Neural cell (in vitro differentiated cells): ENCODE measurements at regions not wholly inside any gene's neighbourhood (a gene's known extent, or its start where the extent isn't known, plus 50 kb on each side); places are given as distances from the start of the nearest gene placed in this dataset.

Experiments used
- EP300 ChIP-seq: fragments of 450-650 bp; conservative IDR thresholded peaks from 2 replicates; pipeline ENCODE4 v1.6.1; 2014; ENCODE audit warnings: antibody characterized with exemption, mild to moderate bottlenecking, moderate library complexity; ENCODE audit not compliant: poor library complexity, severe bottlenecking
- EZH2 ChIP-seq: fragments of 200-600, 300-800 bp; shearing (Covaris generic), sonication (generic); IDR thresholded peaks from 2 replicates; pipeline ENCODE4 v1.6.1; 2014; ENCODE audit warnings: antibody characterized with exemption, low read length, borderline replicate concordance, mild to moderate bottlenecking; ENCODE audit not compliant: insufficient read depth, poor library complexity, severe bottlenecking
- MXI1 ChIP-seq: fragments of 450-650 bp; conservative IDR thresholded peaks from 2 replicates; pipeline ENCODE4 v1.6.1; 2014; ENCODE audit warnings: antibody characterized with exemption, mild to moderate bottlenecking; ENCODE audit not compliant: poor library complexity, severe bottlenecking
- POLR2AphosphoS5 ChIP-seq: IDR thresholded peaks from 2 replicates; pipeline ENCODE4 v1.6.1; 2012
- RAD21 ChIP-seq: fragments of 450-650 bp; conservative IDR thresholded peaks from 2 replicates; pipeline ENCODE4 v1.6.1; 2014; ENCODE audit warnings: antibody characterized with exemption, mild to moderate bottlenecking, moderate library complexity
- SMC3 ChIP-seq: fragments of 450-650 bp; conservative IDR thresholded peaks from 2 replicates; pipeline ENCODE4 v1.6.1; 2014; ENCODE audit warnings: antibody characterized with exemption, mild to moderate bottlenecking, moderate library complexity; ENCODE audit not compliant: poor library complexity
- TF ChIP-seq, protein P1 (sequence below): fragments of 450-650 bp; IDR thresholded peaks from 2 replicates; pipeline ENCODE4 v1.5.1; 2014; ENCODE audit warnings: antibody characterized with exemption, mild to moderate bottlenecking, moderate library complexity; ENCODE audit not compliant: poor library complexity, severe bottlenecking
- TF ChIP-seq, protein P2 (sequence below): IDR thresholded peaks from 2 replicates; pipeline ENCODE4 v1.6.1; 2012; ENCODE audit warnings: borderline replicate concordance

DNA sequence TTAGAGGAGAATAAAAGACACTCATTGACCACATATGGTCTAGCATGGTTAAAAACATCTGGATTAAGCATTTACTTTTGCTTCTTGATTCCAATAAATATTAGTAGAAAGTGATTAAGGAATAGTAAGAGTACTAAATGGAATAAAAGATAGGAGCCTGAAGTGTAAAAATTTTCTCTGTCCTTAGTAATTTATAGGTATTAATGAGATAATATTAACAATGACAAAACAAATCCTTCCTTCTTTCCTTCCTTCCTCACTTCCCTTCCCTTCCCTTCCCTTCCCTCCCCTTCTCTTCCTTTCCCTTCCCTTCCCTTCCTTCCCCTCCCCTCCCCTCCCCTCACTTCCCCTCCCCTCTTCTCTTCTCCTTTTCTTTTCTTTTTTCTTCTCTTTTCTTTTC is 797.5 kb upstream of the NRXN1 start:
- TF ChIP-seq, protein P1, sequence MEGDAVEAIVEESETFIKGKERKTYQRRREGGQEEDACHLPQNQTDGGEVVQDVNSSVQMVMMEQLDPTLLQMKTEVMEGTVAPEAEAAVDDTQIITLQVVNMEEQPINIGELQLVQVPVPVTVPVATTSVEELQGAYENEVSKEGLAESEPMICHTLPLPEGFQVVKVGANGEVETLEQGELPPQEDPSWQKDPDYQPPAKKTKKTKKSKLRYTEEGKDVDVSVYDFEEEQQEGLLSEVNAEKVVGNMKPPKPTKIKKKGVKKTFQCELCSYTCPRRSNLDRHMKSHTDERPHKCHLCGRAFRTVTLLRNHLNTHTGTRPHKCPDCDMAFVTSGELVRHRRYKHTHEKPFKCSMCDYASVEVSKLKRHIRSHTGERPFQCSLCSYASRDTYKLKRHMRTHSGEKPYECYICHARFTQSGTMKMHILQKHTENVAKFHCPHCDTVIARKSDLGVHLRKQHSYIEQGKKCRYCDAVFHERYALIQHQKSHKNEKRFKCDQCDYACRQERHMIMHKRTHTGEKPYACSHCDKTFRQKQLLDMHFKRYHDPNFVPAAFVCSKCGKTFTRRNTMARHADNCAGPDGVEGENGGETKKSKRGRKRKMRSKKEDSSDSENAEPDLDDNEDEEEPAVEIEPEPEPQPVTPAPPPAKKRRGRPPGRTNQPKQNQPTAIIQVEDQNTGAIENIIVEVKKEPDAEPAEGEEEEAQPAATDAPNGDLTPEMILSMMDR, result no peak
- TF ChIP-seq EP300 (no peak), POLR2AphosphoS5 (no peak), RAD21 (no peak), MXI1 (no peak), EZH2 (no peak), SMC3 (no peak)
- TF ChIP-seq, protein P2, sequence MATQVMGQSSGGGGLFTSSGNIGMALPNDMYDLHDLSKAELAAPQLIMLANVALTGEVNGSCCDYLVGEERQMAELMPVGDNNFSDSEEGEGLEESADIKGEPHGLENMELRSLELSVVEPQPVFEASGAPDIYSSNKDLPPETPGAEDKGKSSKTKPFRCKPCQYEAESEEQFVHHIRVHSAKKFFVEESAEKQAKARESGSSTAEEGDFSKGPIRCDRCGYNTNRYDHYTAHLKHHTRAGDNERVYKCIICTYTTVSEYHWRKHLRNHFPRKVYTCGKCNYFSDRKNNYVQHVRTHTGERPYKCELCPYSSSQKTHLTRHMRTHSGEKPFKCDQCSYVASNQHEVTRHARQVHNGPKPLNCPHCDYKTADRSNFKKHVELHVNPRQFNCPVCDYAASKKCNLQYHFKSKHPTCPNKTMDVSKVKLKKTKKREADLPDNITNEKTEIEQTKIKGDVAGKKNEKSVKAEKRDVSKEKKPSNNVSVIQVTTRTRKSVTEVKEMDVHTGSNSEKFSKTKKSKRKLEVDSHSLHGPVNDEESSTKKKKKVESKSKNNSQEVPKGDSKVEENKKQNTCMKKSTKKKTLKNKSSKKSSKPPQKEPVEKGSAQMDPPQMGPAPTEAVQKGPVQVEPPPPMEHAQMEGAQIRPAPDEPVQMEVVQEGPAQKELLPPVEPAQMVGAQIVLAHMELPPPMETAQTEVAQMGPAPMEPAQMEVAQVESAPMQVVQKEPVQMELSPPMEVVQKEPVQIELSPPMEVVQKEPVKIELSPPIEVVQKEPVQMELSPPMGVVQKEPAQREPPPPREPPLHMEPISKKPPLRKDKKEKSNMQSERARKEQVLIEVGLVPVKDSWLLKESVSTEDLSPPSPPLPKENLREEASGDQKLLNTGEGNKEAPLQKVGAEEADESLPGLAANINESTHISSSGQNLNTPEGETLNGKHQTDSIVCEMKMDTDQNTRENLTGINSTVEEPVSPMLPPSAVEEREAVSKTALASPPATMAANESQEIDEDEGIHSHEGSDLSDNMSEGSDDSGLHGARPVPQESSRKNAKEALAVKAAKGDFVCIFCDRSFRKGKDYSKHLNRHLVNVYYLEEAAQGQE, result no peak
